Superior temporal gyrus (tissue), 1 donor: ENCODE measurements at regions not wholly inside any gene's neighbourhood (a gene's known extent, or its start where the extent isn't known, plus 50 kb on each side); places are given as distances from the start of the nearest gene placed in this dataset.
"Not testable (repeated sequence)": the region's sequence is repeated elsewhere in the genome, so short reads cannot be mapped to it uniquely, and the experiment has no call there.

Source experiments
- DNase-seq: peaks from one replicate; pipeline ENCODE4 v3.0.0-alpha.2; 2016; ENCODE audit errors: extremely low spot score

DNA sequence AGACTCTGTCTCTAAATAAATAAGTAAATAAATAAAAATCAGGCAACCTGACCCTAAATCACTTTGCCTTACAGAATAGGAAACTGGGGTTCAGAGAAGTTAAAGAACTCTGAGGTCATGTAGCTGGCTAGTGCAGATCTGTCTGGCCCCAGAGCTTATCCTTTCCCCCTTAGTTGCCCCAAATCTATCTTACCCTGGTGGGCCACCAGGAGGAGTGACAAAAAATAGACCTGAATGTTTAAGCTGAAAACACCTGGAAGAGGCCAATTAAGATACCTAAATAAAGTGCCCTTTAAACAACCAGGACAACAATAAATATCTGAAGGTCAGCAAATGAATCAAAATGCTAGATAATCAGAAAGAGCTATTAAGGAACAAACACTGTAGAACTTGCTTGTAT lies 59.7 kb downstream of the TEX35 start:
- DNase-seq, result no peak

DNA sequence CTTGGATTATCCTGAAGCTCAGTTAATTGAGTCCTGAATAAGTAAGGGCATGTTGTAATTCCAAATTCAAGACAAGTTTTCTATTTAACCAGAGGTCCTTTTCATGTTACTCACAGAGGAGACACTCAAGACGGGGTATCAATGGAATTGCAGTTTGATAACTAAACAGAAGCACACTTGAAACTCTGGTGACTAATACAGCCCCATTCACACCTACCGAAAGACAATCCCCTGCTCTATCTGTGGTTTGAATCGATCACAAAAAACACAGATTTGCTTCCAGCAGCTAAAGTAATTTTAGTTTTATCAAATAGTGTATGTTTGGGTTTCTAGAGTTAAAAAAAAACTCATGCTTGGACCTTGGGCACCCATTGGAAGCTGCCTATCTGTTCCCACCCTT lies 60.4 kb downstream of the TEX35 start:
- DNase-seq, result no peak

- no peak for DNase-seq
These were observed 61.4 kb downstream of the TEX35 start for GRCh38 chr1:178574345-178574744.

GRCh38 chr1:178575611-178576361 lies 62.9 kb downstream of the TEX35 start:
- DNase-seq, result no peak

DNA sequence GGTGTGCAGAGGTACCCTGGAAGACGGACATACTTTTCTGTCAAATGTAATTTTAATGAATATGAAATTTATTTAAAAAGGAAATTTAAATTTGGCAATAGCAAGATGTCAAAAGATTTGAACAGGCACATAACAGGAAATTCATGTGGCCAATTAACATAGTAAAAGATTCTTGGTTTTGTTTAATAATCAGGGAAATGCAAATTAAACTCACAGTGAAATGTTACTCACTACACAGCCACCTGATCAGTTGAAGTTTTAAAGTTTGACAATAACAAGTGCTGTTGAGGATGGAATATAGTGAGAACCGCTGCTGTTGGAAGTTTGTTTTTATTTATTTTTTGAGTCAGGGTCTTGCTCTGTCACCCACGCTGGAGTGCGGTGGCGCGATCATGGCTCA lies 63.9 kb downstream of the TEX35 start:
- no peak for DNase-seq

GRCh38 chr1:178577882-178578281 lies 65.0 kb downstream of the TEX35 start:
- DNase-seq, result no peak

DNA sequence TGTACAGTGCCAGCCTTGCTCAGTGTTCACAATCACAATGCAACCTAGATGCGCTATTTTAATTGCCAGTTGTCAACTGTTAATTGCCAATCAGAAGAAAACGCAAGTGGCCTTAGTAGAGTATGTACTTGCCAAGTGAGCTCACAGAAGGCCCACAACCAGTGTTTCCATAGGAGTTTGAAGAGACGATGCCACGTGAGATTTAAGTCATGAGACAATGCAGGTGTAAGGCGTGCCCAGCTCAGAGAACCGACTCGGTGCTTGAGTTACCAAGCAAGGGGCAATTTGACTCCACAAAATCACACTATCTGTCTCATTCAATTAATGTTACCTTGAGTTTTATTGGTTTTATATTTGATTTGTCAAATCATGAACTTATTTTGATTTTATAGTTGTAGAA lies 65.6 kb downstream of the TEX35 start:
- no peak for DNase-seq

- DNase-seq, result no peak
These were observed 66.2 kb downstream of the TEX35 start for GRCh38 chr1:178579095-178579494.

- DNase-seq, result no peak
These were observed 66.7 kb downstream of the TEX35 start for GRCh38 chr1:178579562-178579961.

- DNase-seq, result no peak
These were observed 67.2 kb downstream of the TEX35 start for GRCh38 chr1:178580096-178580495.

- no peak for DNase-seq
These were observed 68.0 kb downstream of the TEX35 start for GRCh38 chr1:178580876-178581275.

DNA sequence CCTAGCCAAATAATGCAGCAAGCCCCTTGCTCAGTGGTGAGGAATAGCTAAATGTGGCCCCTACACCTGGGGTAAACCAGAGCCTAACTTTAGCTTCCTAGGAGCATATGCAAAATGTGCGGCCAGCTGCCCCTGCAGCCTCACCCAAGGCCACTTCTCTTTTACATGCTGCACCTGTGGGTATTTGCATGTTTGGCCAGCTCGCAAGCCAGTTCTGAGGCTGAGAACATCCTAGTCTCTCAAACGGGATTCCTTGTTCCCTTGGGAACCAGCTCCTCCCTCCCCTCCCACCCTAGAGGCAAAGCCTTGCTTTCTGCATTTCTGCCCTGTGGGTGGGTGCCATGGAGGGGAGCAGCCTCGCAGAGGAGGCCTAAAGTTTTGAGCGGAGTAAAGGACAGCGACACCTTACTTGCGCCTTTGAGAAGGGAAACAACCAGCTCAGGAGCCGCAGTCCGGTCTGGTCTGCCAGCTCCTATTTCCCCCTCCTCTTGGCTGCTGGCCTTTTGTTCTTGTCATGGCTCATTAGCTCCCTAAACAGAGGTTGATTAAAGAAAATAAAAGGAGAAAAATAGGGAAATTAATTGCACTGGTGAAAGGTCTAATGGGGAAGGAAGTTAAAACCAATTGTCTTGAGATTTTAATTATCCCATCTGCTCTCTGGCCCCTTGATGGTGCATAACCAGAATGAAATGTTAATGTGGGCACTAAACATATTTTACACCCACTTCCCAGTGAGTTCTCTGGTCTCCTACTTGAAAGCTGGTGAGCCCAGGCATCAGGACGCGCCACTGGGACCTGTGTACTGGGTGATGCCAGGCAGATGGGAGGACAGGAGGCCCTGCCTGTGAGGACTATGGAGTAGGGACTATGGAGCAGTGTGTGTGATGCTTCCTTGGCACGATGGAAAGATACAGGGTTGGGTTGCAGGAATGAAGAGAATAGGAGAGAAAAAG lies 68.7 kb downstream of the TEX35 start:
- DNase-seq, result no peak

- no peak for DNase-seq
These were observed 74.2 kb downstream of the TEX35 start for GRCh38 chr1:178587096-178587495.

DNA sequence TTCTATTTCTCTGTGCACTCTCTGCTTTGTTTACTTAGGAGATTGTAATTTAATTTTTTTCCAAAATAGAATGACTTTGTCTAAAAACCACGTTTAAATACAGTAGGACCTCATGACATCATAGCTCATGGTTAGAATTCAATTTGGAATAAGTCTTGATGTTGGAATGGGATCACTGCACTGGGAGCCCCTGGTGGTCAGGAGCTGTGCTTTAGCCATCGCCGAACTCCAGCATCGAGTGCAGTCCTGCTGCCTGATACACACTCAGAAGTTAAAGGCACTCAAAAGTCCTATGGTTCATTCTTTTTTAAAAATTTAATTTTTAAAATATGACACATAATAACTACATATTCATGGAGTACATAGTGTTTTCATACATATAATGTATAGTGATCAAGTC lies 75.1 kb downstream of the TEX35 start:
- no peak for DNase-seq

- DNase-seq, result not testable (repeated sequence)
These were observed 76.1 kb downstream of the TEX35 start for GRCh38 chr1:178589042-178589441.

- DNase-seq, result not testable (repeated sequence)
These were observed 78.9 kb downstream of the TEX35 start for GRCh38 chr1:178591811-178592210.

DNA sequence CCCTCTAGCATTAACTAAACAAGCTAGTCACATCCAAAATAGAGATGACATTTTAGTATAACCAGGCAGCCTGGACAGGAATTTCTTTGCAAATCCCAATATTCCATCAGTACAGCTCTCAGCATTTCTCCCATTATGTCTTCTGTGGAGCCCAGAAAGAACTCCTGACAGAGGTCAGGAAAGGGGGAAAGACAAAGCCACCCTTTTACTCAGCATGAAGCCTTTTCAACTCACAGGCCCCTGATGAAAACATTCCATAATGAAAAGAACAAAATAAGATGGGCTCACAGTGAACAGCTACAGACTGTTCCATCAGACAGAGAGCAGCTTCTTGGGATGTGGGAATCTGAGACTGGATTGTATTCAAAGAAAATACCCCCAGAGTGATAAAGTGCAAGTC lies 80.6 kb downstream of the TEX35 start:
- no peak for DNase-seq

GRCh38 chr1:178594133-178594532 lies 81.2 kb downstream of the TEX35 start:
- no peak for DNase-seq

- no peak for DNase-seq
These were observed 82.6 kb downstream of the TEX35 start for GRCh38 chr1:178595491-178595890.

DNA sequence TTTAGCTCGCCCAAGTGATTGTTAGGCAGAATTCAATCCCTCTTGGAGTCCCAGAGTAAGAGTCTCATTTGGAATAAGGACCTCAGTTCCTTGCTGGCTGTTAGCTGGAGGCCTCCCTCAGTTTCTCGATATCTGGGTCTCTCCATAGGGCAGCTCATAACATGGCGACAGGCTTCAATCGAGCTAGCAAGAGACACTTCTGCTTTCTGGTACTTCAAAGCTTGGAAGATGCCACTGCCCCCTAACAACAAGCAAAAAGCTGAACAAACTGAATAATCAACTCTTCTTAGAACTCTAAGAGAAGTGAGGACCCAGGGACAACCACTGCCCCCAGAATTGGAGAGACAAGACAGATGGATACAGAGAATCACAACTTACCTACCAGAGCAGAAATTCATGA lies 86.2 kb downstream of the TEX35 start:
- DNase-seq, result no peak

DNA sequence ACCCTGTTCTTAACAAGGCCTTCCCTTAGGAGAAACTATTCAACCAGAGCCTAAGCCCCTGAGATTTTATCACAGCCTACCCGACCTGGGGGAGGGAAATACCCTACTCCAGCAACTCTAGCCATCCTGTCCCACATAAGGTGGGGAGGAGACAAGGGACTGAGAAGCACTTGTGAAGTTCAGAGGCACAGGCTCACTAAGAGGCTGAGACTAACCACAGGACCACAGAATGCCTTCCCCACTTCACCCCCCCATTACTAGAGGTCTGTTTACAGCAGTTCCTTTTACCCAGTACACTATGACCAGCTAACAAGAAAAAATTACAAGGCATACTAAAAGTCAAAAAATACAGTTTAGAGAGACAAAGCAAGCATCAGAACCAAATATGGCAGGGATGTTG lies 86.8 kb downstream of the TEX35 start:
- no peak for DNase-seq

DNA sequence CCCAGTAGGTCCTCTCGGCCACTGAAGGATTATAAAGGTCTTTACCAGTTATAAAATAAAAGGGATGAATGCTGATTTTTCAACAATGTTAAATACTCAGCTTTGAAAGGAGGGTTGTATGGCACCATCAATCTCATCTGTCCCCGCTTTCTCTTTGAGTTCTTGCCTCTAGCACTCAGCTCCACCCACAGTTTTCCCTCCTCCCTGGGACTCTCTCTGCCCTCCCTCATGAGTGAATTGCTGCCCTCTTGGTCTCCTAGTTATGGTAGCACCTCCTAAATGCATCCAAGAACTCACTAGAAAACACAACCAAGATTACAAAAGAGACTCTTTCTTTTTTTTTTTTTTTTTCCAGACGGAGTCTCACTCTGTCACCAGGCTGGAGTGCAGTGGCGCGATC lies 91.0 kb downstream of the TEX35 start:
- no peak for DNase-seq

DNA sequence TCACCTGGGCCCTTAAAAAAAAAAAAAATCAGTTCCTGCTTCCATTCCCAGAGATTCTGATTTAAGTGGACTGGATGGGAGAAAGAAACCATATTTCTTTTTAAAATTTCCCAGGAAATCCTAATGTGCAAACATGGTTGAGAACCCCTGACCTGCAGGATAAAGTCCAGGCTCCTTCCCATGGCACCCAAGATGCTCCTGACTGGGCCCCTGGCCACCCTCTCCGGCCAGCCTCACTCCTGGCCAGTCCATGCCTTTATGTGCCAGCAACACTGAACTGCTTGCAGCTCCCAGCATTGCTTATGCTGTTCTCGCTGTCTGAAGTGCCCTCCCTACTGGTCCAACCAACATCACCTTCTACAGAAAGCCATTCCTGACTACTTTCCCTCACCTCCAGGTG lies 93.9 kb downstream of the TEX35 start:
- DNase-seq, result no peak
